ENCODE measurements at regions not wholly inside any gene's neighbourhood (a gene's known extent, or its start where the extent isn't known, plus 50 kb on each side); places are given as distances from the start of the nearest gene placed in this dataset.

DNA sequence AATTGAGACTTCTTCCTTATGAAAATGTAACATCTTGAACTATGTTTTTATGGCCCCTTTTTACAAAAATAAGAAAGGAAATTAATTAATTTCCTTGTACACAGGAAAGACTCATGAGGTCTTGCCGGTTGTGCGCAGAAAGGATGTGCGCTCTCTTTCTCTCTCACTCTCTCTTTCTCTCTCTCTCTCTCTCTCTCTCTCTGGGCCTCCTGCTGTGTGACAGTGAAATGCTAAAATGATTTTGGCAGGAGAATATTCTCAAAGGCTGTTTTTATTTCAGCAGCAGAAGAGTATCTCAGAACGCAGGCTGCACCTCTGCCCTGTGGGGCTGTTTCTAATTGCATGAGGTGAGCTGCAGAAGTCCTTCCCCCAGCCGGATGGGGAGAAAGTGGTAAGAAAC, 349.0 kb downstream of the MID1IP1 start:
- DNase-seq, result no peak

DNA sequence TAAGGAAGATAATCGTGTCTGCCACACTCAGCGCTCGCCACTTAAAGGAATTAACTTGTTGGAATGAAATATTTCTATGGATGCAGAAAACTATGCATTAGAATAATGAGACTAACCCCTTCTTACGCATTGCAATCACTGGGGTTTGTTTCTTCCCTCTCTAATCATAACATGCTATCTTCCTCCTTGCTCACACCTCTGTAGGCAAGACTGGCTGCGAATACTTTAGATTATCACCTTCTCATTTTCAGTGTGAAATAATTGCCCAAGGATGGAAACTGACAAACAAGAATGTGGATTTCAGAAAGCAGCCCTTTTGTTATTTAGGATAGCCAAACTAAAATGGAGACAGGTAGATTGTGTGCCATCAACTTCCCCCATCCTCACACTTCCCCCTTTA, 349.4 kb downstream of the MID1IP1 start:
- no peak for DNase-seq

DNA sequence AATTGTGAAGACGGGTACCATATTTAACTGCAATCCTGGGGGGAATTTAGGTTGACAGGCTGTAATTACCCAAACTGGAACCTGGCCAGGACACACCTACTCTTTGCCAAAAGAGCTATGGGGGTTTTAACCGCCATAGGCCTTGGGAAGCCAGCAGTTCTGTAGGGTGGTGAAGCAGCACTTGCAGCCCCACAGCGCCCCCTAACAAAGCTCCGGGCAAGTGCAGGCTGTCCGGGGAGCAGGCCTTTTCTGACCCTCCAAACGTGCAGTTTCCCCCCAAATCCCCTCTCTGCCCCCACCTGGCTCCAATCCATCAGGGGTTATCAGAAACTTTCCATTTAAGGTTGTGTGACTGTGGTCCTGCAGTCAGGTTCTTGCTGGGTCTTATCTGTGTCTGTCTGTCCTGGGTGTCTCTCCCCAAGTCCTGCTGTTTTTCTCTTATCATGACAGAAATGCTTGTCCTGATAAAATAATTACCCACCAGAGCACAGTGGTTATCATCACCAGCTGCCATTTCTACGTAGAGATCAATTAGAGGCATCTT, 350.9 kb downstream of the MID1IP1 start:
- peak; percentile 77 for DNase-seq

DNA sequence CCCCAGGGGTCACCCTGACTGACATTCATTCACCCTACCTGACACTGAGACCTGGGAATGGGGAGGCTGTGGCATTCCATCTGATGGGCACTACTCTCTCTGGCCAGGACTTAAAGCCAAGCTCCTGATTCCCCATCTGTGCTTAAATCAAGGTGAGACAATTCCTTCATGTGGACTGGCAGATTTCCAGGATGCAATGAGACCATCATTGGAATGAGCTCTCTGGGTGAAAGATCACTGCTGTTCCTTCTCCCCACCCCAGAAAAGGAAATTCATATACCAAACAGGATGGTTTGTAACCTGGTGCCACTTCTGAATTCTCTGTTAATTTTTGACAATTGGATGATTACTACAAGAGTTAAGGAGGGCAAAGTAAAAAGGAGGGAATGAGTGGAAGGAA, 354.8 kb downstream of the MID1IP1 start:
- no peak for DNase-seq

DNA sequence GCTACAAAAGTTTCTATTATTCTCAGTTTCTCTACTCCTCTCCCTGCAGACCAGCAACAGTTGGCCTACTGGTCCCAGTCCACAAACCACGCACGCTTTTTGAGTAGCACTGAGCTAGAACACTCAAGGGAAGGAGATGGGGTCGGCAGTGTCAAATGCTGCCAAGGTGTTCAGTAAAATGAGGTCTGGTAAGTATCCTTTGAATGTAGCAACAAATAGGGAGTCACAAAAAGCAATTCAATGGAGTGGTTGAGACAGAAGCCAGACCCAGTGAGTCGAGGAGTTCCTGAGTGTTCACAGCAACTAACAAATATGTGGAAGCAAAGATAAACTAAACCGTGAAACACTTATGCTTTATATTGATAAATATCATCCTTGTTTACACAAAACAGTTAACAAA, 355.7 kb downstream of the MID1IP1 start:
- DNase-seq, result no peak

DNA sequence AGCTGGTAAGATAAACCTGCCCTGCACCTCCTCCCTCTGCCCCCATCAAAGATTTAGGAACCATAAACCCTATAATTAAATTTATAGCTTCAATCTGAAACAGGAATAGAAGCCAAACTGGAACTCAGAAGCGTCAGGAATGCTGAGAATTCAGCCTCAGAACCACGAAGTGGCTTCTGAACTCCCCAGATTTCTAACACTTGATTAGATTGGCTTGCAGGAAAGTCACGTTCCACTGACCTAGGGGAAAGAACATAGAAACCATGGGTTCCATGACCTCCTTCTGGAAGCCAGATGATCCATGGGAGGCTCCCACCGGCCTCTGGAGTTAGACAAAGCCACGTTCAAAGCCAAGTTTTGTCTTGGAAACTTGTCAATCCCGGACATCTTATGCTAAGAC, 356.5 kb downstream of the MID1IP1 start:
- no peak for DNase-seq

DNA sequence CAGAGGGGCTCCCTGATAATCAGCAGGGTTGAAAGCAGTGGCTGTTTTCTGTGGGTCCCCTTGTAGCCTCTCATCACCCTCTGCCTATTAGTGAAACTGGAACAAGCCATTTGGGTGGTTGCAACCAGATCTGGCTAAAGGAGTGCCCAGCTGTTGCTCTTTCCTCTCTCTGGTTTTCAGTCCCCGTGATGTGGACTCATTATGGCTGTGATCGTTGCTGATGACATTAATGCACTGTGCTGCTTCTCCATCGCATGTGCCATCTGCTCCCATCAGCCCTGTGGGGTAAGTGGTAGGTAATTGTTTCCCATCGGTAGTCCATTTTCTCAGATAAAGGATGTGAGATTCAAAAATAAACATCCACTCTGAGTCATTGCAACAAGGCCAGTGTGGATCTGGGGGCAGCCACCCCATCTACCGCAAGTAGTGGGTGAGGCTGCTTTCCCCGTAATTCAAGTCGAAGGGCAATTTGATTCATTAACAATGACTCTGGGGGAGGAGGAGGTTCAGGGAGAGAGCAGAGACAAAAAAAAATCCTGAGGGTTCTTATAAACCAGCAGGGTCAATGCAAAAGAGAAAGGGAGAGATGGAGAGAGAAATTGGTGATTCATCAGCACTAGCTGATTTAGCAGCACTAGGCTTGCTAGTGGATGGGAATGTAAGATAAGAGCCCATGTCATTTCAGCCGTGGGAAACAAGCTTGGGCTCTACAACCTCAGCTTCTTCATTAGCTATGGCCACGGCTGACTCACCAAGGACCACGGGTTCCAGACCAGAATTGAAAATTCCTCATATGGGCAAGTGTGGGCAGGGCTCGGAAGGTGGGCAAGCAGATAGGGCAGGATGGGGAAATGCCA, 357.8 kb downstream of the MID1IP1 start:
- DNase-seq, result peak; percentile 73

DNA sequence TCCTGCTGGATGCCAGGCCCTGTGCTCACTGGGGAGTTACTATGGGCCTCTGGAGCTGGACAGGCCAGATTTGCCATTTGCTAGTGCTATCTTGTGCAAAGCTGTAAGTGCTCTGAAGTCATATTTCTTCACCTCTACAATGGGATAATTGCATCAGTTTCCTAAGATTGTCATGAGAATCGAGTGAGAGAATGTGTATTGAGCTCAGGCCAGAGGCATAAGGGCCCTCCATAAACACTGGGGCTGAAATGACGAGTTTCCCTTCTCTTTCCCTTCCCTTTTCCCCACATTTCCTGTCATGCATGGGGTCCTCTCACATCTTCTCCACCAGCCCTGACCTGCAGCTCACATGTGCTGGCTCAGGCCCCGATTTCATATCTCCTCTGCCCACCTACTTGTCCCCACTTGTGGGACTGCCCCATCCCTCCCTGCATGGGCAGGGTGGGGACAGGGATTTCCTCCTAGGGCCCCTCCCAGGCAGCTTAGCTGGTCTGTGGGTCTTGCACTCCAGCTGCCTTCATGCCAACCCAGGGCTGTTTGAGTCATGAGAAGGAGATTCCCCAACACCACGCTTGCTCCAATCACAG, 358.8 kb downstream of the MID1IP1 start:
- DNase-seq, result no peak

DNA sequence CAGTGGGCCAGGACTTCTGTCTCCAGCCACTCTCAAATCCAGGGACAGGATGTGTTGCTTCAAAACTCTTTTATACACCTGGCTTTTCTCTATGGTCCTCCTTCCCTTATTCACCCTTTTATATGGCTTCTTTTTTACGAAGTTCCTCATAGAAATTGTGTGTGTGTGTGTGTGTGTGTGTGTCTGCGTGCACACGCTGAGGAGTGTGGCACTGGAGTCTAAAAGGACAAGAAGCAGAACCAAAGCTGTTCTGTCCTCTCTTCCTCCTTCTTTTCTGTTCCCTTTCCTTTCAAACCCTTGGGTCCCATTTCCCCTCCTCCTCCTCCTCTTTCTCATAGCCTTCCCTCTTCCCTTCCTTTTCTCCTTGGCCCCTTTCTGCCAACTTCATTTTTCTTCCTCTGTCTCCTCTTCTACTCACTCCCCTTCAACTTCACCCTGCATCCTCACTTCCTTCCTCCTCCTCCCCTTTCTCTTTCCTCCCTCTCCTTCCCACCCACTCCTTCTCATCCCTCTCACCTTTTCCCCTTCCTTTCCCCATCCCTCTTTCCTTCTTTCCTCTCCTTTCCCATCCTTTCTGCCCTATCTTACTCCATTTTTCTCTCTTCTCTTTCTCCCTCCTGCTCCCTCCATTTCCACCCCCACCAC, 360.5 kb downstream of the MID1IP1 start:
- DNase-seq, result no peak

DNA sequence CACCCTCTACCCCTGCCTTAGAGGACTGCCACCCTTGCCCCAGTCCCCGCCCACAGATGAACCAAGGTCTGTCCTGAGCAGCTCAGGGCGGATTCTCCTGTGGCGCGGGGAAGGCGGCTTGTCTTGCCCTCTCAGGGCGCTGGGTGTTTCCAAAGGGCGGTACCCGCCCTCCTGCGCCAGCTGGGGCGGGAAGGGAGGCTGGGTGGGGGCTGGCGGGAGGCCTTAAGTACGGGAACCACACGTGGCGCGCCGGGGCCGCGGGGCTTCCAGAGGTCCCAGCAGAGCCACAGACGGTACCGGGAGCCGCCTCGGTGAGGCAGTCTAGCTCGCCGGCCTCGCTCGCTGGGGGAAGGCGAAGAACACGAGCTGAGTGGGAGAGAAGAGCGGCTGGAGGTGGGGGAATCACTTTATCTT, 361.1 kb downstream of the MID1IP1 start:
- DNase-seq, result no peak

DNA sequence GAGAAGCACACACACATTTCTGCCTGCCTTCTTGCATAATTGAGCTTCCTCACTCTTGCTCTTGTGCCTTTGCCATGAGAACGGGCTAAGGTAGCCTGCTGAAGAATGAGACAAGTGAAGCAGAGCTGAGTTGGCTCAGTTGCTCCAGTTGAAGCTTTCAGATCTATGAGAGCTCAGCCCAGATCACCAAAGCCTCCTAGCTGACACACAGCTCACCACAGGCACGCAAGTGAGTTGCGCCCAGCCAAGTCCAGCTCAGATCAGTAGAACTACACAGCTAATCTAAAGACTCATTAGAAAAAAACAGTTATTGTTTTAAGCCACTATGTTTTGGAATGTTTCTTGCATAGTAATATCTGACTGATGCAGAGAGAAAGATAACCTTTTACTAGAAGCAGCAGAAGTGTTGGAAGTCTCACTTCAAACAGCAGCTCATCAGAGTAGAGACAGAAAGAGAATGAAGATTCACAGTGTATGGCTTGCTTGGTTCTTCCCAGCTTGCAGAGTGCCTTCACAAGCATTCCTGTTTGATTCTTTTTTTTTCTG, 362.4 kb downstream of the MID1IP1 start:
- DNase-seq, result no peak

DNA sequence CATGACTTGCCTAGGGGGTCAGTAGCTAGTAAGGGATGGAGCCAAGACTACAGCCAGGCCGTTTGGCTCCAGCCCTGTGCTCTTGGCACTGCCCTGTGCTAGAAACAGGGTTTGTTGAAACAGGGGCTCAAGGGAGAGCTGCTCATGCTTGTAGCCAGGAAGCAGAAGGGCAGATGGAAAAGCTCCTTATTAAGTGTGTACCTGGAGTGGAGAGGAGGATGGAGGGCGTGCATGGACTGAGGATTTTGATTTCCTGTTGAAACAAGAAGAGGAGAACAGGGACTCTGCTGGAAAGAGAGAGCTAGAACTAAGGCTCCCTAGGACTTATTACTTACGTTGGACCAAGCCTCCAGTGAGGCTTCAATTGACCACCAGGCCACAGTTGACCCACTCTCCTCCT, 363.0 kb downstream of the MID1IP1 start:
- DNase-seq, result no peak

DNA sequence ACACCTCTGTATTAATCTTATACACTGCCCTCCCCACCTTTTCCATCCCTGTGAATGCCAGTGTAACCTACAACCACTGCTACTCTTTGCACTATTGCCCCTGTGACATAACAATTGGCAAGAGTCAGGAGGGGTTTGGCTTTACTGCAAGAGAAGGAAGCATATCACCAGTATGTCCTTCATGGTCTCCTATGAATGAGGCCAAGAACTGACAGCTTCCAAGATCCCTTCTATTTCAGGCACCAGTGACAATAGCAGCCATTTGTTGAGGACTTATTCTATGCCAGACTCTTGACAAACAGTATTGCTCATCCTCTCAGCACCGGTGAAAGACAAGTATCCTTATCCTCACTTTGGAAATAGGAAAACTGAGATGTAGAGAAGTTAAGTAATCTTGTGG, 363.9 kb downstream of the MID1IP1 start:
- DNase-seq, result no peak

DNA sequence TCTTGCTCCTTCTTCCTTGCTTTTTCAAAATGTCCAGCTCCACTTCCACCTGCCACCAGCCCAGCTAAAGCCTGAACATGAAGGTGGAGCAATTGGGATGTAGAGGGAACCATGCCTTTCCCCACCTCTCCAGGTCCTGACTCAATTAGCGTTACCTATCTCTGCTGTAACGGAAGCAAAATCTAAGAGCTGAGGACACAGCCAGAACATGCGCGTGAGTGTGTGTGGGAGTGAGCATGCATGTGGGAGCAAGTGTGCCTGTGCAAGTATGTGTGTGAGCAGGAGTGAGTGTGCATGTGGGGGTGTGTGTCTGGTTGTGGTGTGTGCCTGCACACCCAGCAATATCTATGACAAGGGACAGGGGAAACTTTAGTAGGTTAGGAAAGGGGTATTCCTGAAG, 364.5 kb downstream of the MID1IP1 start:
- no peak for DNase-seq

DNA sequence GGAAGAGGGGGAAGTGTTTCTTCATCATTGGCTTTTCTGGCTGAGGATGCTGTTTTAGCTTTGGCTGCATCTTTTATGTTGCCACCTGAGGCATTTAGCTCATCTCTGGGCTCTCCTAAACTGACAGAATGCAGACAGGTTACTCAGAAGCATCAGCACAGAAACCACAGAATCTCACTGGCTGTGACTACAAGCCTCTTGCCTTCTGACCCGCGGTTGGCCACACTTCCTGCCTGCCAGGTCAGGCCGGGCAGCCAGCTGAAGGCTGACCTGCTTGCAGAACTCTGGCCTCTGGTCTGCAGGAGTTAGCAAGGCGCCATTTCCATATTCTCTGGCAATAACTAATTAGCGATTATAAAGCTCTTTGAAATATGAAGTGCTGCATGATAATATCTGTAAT, 366.5 kb downstream of the MID1IP1 start:
- DNase-seq, result no peak

DNA sequence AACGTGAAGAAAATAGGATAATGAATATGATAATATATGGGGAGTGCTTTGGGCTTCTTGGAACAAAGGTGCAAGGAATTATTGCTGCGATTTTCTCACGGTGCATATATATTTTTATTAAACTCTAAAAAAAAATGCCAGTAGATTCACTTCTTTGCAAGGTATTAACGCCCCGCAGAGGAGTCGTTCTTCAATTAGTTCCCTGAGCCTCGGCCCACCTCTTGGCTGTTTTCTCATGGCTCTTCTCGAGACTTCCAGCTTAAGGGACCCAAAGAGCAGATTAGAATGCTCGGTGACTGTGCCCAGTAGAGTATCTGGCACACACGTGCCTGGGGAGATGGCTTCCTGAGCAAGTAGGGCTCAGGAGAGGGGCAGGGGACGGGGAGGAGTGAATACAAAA, 367.4 kb downstream of the MID1IP1 start:
- DNase-seq, result no peak

DNA sequence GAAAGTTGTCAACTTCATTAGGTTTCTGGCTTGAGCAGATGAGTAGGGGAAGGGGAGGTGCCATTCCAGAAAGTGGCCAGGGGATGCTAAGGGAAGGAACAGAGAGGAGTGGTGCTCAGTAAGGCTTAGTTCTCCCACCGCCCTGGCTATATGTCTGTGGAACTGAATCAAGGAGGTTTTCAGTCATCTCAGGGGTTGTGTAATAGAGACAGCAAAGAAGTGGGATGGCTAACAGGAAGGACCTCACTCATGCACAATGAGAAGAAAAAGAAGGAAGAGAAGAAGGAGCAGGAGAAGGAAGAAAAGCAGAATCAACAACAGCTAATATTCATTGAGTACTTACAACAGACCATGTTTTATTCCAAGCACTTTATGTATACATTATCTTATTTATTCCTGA, 368.7 kb downstream of the MID1IP1 start:
- DNase-seq, result no peak

DNA sequence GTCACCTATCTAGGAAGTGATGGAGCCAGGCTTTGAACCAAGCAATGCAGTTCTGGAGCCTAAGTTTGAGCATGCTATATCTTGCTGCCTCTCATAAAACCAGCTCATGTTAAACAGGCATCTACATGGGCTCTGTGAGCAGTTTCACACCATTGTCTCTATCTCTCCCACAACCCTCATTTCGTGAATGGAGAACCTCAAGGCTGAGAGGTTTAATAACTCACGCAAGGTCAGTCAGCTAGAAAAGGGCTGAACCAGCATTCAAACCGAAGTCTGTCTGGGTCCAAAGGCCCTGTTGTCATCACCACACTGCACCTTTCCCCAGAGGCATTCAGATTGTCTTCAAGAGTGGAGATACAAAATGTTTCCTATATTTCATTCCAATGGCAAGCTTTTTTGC, 369.2 kb downstream of the MID1IP1 start:
- DNase-seq, result no peak

DNA sequence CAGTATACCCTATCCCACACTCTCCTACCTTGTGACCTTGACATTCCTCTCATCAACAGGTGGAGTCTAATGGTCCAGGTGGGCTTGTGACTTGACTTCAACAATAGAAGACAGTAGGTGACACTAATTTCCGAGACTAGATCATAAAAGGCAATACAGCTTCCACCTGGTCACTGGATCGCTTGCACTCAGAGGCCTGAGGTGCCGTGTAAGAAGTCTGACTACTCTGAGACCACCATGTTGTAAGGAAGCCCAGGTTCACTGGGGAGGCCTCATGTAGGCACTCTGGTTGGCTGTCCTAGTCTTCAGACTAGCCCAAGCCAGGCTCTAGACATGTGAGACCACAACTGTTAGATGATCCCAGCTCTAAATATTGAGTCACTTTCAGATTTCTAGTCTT, 370.4 kb downstream of the MID1IP1 start:
- no peak for DNase-seq

DNA sequence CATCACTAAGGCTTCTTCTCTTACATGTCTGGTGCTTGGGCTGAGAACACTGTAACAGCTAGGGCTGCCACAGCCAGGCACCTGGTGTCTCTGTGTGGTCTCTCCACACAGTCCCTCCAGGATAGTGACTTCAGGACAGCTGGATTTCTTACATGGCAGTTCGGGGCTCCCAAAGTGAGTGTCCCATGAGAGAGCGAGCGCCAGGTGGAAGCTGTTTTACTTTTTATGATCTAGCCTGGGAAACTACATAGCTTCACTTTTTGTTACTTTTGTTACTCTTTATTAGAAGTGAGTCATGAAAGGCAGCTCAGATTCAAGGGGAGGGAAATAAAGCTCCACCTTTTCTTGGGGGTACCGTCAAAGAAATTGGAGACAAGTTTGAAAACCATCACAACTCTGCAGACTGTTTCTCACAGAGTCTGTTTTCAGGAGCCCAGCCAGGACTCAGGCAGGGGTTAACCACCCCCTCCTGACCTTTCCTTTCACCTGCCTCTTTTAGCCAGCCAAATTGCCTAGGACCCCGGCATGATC, 373.0 kb downstream of the MID1IP1 start:
- no peak for DNase-seq

DNA sequence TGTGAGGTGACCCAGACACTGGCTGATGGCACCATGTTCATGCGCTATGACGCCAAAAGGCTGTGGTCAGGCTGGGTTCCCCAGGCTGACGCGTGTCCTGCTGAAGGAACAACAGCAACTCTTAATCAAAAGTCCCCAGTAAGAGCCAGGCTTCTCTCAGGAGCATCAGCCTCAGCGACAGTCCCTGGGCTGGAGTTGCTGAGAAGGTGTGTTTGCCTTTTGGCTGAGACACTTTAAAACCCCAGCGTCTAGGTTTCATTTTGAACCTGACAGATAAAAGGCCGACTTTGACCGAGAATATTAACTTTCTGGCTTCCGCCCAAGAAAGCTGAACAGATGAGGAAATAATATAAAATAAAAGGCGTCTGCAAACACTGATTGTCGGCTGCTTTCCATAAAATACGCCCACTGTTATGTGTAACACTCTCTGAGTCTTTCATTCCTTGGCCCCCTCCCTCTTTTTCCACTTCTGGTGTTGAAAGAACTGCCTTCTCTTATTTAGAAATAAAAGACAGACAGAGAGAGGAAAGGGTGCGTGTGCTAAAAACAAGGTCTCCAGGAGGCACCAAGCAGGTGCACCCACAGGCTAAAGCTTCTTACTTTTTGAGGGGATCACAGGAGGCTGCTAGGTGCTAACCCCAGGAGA, 373.6 kb downstream of the MID1IP1 start:
- no peak for DNase-seq

DNA sequence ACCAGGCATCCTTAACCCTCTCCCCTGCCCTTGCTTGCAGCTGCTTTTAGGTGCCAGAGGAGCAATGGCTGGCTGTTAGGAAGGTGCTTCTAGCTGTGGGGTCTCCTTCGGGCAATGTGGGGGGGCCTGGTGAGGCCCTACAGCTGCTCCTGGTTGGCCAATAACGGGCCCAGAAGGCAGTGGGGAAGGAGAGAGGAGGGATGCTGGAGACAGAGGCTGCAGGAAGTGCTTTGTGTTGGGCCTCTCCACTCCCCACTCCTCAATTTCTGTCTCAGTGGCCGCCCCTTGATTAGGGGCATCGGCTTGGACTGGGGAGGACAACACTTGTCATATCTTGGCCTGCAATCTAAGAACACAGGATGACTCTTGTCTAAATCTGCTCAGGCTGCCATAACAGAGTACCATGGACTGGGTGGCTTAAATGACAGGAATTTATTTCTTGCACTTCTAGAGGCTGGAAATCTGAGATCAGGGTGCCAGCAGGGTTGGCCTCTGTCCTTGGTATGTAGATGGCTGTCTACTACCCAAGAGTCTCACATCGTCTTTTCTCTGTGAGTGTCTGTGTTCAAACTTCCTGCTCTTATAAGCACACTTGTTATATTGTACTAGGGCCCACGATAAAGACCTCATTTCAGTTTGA, 374.3 kb downstream of the MID1IP1 start:
- no peak for DNase-seq
